ENCODE measurements at regions not wholly inside any gene's neighbourhood (a gene's known extent, or its start where the extent isn't known, plus 50 kb on each side); places are given as distances from the start of the nearest gene placed in this dataset.

- TF ChIP-seq TAF1 (IDR thresholded peaks at IDR 0.05; ENCODE audit: low read depth, low read length) = no peak
- TF ChIP-seq POLR2A (IDR thresholded peaks at IDR 0.05; ENCODE audit: control extremely low read depth in 1 of 2, low read depth in 2 of 2, low read length in 2 of 2) = no peak
- TF ChIP-seq JUN (IDR thresholded peaks at IDR 0.05; ENCODE audit: low read depth, low read length) = no peak
- no peak for TF ChIP-seq RAD21 (IDR thresholded peaks at IDR 0.05 in 1 of 2, conservative IDR thresholded peaks at IDR 0.05 in 1 of 2; ENCODE audit: low read depth in 2 of 2, low read length in 2 of 2)
- no peak for TF ChIP-seq SIN3A (conservative IDR thresholded peaks at IDR 0.05 in 1 of 2, IDR thresholded peaks at IDR 0.05 in 1 of 2; ENCODE audit: low read depth in 1 of 2, low read length in 2 of 2)
- no peak for TF ChIP-seq CTBP2 (IDR thresholded peaks at IDR 0.05; ENCODE audit: borderline replicate concordance, insufficient read depth, insufficient read length, low read length)
These were observed 284.5 kb upstream of the TLE3 start (continued) for GRCh38 chr15:70382009-70382749.

Measured in H1 (cell line).